ENCODE measurements at regions not wholly inside any gene's neighbourhood (a gene's known extent, or its start where the extent isn't known, plus 50 kb on each side); places are given as distances from the start of the nearest gene placed in this dataset.
"Not testable (repeated sequence)": the region's sequence is repeated elsewhere in the genome, so short reads cannot be mapped to it uniquely, and the experiment has no call there.

GRCh38 chr11:105429096-105429910 is 180.6 kb upstream of the GRIA4 start:
- DNase-seq: no peak

GRCh38 chr11:105407101-105407500 is 202.8 kb upstream of the GRIA4 start:
- no peak for DNase-seq

- no peak for DNase-seq
These were observed 208.5 kb upstream of the GRIA4 start for GRCh38 chr11:105401269-105401809.

GRCh38 chr11:105399511-105399910 is 210.4 kb upstream of the GRIA4 start:
- DNase-seq: no peak

GRCh38 chr11:105398636-105399035 is 211.2 kb upstream of the GRIA4 start:
- no peak for DNase-seq

GRCh38 chr11:105393326-105393725 is 216.5 kb upstream of the GRIA4 start:
- no peak for DNase-seq

GRCh38 chr11:105392556-105392955 is 217.3 kb upstream of the GRIA4 start:
- DNase-seq: no peak

GRCh38 chr11:105389952-105390351 is 219.9 kb upstream of the GRIA4 start:
- no peak for DNase-seq

- no peak for DNase-seq
These were observed 221.9 kb upstream of the GRIA4 start for GRCh38 chr11:105388006-105388405.

GRCh38 chr11:105381941-105382340 is 227.9 kb upstream of the GRIA4 start:
- DNase-seq: no peak

GRCh38 chr11:105377870-105378269 is 232.0 kb upstream of the GRIA4 start:
- no peak for DNase-seq

GRCh38 chr11:105372206-105372605 is 232.6 kb upstream of the CARD18 start:
- no peak for DNase-seq

GRCh38 chr11:105371311-105371710 is 231.7 kb upstream of the CARD18 start:
- DNase-seq: no peak

- no peak for DNase-seq
These were observed 229.1 kb upstream of the CARD18 start for GRCh38 chr11:105368711-105369110.

- no peak for DNase-seq
These were observed 227.6 kb upstream of the CARD18 start for GRCh38 chr11:105367129-105367528.

- no peak for DNase-seq
These were observed 222.1 kb upstream of the CARD18 start for GRCh38 chr11:105361651-105362050.

- no peak for DNase-seq
These were observed 218.2 kb upstream of the CARD18 start for GRCh38 chr11:105357764-105358163.

- DNase-seq: no peak
These were observed 217.6 kb upstream of the CARD18 start for GRCh38 chr11:105357146-105357545.

GRCh38 chr11:105349867-105350266 is 210.3 kb upstream of the CARD18 start:
- not testable (repeated sequence) for DNase-seq

GRCh38 chr11:105344938-105345337 is 205.4 kb upstream of the CARD18 start:
- DNase-seq: no peak

GRCh38 chr11:105334025-105334714 is 194.6 kb upstream of the CARD18 start:
- DNase-seq: no peak

- DNase-seq: no peak
These were observed 193.6 kb upstream of the CARD18 start for GRCh38 chr11:105333153-105333552.

GRCh38 chr11:105332171-105332570 is 192.6 kb upstream of the CARD18 start:
- no peak for DNase-seq

GRCh38 chr11:105328061-105328460 is 188.5 kb upstream of the CARD18 start:
- DNase-seq: no peak
